Anterior cingulate cortex (tissue), 58 donors: ENCODE measurements at regions not wholly inside any gene's neighbourhood (a gene's known extent, or its start where the extent isn't known, plus 50 kb on each side); places are given as distances from the start of the nearest gene placed in this dataset.
A peak's percentile ranks its signal among the peaks of the same experiment; 100 is the strongest.

ENCODE experiments used
- DNase-seq, 58 donors: peaks; one replicate each; lab custom pipeline; 2025; lab: John Stamatoyannopoulos, UW

- DNase-seq, result no peak
Observed at GRCh38 chr17:14699574-14700185, 398.8 kb downstream of the HS3ST3B1 start.

GRCh38 chr17:14693382-14693781 lies 392.5 kb downstream of the HS3ST3B1 start:
- DNase-seq, result no peak

DNA sequence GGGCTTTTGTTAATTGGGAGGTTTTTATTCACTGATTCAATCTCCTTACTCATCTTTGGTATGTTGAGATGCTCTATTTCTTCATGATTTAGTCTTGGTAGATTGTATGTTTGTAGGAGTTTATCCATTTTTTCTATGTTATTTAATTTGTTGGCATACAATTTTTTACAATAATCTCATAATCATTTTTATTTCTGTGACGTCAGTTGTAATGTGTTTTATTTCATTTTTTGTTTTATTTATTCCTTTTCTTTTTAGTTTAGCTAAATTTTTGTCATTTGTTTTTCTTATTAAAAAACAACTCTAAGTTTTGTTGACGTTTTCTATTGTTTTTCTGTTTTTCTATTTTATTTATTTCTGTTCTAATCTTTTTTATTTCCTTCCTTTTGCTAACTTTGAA lies 389.8 kb downstream of the HS3ST3B1 start:
- DNase-seq, result no peak

DNA sequence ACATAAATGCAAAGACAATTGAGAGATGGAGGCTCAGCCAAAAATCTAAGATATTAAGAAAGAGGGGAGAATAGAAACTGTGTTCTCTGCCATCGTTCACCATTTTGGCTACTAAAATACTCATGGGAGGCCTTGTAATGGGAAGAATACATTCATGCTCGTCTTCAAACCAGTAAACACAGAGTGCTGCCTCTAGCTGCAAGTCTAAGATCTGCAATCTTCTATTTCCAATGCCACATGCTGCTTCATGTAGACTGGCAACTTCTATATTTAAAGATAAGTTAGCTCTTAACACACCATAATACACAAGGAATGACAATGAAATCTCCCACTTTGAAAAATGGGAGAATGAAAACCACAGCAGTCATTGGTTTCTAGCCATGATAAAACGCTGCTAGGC lies 387.3 kb downstream of the HS3ST3B1 start:
- DNase-seq, result no peak

DNA sequence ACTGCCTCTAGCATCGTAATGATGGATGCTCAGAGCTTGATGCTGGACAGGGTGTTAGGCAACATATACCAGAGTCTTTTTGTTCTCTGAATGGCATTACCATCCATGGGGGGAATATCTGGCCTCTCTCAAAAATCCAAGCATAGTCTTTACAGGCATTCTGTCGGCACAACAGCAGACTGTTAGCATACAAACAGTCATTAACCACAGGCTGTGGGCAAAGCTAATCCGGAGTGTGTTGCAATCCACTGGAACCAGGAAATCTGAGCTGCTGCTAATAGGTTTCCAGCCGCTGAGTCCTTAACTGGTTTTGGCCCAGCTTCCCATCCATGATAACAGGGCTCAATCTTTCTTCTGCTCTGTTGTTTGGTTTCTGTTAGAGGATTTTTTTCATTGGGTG lies 371.9 kb downstream of the HS3ST3B1 start:
- no peak for DNase-seq

DNA sequence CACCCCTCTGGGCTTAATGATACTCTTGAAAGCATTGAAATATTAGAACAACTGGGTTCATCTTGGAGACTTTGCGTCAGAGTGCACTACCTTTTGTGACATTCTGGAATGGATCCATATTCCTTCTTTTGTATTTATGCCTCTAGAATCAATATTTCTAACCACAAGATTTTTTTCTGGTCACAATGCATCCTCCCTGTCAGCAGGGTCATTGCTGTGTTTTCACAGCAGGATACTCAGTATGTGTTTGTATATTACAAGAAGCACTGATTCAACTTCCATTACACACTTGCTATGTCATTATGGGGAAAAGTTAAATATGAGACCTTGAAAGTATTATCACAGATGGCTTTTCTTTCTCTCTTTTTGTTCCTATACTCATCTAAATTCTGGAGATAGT lies 370.0 kb downstream of the HS3ST3B1 start:
- no peak for DNase-seq

DNA sequence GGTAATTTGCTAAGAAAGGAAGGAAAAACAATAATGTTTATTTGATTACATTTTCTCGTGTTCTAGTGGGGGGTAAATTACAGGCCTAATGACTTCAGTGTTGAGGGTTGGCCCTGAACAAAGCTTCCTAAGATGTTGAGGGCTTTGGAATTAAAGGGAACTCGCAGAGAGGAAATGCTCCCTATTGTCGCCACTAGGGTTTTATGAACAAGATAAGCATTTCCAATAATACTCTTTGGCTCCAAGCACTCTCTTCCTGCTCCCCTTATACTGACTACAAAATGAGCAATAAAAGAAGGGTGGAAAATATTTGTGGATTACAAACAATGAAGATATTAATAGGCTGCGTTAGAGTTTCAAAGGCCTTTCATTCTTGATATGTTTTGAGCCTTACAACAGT lies 363.6 kb downstream of the HS3ST3B1 start:
- no peak for DNase-seq

DNA sequence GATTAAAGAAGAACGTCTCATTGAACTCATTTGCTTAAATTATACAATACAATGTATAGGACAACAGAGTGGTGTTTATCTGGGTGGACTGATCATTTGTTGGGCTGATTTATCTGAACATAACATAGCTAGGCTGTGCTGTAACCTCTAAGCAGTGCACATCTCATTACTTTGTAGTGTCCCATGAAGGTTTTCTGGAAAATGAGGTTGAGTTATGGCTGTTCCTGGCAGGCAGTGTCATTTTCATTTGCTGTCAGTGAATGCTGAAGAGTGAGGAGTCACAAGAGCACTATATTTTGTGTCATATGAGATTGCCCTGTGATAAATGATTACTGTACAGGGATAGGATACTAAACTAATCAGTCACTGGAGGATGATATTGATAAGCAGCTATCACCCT lies 340.2 kb downstream of the HS3ST3B1 start:
- no peak for DNase-seq

- DNase-seq, result no peak
Observed at GRCh38 chr17:14637260-14637659, 336.4 kb downstream of the HS3ST3B1 start.

DNA sequence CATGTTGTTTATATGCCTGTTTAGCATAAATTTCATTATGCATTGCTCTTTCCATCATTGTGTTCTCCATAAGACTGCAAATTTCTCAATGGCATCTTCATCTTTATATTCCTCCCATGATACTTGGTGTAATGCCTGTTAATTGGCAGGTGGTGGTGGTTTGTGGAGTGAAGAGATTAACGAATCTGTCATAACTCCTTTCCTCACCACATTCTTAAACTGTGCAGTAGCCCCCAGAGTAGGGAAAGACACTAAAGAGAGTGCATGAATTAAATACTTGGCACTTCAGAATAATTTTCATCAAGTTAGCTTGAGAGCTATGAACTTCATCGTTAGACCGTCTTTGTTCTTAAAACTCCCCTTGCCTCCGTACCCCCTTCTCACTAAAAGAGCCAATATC lies 329.7 kb downstream of the HS3ST3B1 start:
- DNase-seq, result no peak

- DNase-seq, result no peak
Observed at GRCh38 chr17:14630046-14630445, 329.2 kb downstream of the HS3ST3B1 start.

- DNase-seq, result no peak
Observed at GRCh38 chr17:14622615-14623101, 321.8 kb downstream of the HS3ST3B1 start.

- DNase-seq, result no peak
Observed at GRCh38 chr17:14621826-14622614, 321.1 kb downstream of the HS3ST3B1 start.

DNA sequence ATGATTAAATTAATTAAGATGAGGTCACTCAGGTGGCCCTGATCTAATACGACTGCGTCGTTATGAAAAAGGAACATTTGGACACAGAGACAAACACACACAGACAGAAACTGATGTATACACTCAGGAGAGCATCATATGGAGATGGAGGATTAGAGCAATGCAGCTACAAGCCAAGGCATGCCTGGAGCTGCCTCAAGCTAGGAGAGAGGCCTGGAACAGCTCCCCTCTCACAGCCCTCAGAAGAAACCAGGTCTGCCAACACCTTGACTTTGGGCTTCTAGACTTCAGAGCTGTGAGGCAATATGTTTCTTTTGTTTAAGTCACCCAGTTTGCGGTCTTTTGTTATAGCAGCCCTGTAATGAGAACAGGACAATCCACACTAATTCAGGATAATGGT lies 318.9 kb downstream of the HS3ST3B1 start:
- no peak for DNase-seq

DNA sequence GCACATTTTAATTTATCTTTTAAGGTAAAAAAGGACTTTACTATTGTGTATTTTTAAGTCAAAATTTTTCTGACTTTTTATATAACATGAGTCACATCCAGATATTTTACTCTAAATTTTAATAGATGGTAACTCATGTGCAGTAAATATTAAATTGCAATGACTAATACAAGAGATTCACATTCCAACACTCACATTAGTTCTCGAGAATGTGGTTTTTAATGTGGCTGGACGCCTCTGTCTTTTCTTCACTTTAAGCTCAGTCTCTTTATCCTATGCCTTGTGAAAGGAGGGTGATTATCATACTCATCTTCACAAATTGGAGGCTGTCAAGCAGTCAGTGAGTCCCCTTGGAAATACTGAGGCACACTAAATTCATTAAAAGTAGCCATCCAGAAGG lies 315.6 kb downstream of the HS3ST3B1 start:
- no peak for DNase-seq

DNA sequence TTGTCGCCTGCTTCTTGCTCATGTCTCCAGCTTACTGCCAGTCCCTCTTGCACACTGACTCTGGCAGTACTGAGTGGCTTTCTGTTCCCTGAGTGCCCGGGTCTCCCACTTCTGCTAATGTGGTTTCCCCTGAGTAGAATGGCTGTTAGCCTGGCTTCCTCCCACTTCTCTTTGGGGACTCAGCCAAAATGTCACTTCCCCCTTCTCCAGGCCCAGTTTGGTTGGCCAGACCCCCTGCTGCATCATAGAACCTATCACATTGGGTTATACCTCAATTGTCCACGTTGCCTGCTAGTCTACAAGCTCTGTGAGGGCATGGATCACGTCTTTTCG lies 304.4 kb downstream of the HS3ST3B1 start:
- peak in 36 of 58 donors; percentile 0 to 56 (median 11) for DNase-seq

- peak in 2 of 58 donors; percentile 13 to 40 for DNase-seq
Observed at GRCh38 chr17:14604591-14605266, 303.8 kb downstream of the HS3ST3B1 start.

- no peak for DNase-seq
Observed at GRCh38 chr17:14596224-14596623, 295.3 kb downstream of the HS3ST3B1 start.

- no peak for DNase-seq
Observed at GRCh38 chr17:14595656-14596055, 294.8 kb downstream of the HS3ST3B1 start.

DNA sequence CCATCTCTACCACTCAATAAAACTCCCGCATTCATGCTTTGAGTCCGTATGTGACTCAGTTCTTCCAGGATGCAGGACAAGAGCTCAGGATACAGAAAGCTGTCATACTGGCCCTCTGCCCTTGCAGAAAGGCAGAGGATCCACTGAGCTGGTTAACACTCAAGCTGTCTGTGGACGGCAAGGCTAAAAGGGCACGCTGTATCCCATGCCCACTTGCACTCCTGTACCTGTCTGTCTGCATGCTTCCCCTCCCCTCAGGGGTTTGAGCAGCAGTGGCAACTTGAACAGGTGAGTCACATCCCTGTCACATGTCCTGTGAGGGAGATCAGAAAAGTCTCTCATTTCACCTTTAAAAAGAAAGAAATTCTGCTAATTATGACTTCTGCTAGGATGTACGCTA lies 293.8 kb downstream of the HS3ST3B1 start:
- DNase-seq, result no peak

DNA sequence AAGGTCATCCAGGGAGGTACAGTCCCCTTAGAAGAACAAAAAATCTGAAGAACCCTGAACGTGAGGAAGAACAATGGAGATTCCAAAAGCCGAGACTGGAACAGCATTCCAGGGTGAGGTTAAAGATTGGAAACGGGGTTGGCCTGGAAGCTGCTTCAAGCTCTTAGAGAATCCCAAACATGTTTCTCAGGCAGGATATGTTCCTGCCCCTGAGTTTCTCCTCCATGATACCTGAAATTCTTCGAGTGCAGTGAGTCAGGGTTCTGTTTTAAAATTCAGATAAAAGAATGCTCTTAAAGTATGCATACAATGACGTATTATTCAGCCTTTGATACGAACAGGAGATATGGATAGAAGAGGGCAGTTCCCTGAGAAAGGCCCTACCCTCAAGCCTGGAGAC lies 293.1 kb downstream of the HS3ST3B1 start:
- no peak for DNase-seq
